ENCODE measurements at regions not wholly inside any gene's neighbourhood (a gene's known extent, or its start where the extent isn't known, plus 50 kb on each side); places are given as distances from the start of the nearest gene placed in this dataset.

DNA sequence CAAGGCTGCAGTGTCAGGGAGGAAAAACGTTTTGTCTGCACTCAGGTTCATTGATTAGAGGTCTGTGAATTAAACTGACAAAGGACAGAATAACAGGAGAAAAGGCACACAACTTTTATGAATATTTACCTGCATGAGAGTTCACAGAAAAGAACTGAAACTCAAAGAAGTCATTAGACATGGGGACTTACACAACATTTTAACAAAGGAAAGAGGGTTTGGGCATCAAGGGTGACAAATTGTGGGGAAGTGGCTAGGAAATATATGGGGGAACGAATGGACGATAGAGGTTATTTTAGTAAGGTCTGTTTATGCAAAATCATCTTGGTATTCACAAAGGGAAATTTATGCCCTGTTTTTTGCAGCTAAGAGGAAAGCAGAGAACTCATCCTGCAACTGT, 65.6 kb upstream of the C15orf39 start:
- no peak for DNase-seq

DNA sequence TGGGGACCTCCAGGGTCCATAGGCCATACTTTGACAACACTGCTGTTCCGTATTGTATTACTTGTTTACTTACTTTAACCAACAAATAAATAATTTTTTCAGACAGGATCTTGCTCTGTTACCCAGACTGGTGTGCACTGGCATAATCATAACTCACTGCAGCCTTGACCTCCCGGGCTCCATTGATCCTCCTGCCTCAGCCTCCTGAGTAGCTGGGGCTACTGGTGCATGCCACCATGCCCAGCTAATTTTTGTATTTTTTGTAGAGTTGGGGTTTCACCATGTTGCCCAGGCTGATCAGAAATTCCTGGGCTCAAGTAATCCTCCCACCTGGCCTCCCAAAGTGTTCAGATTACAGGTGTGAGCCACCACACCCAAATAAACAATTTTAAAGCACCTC, 64.9 kb upstream of the C15orf39 start:
- DNase-seq, result no peak

DNA sequence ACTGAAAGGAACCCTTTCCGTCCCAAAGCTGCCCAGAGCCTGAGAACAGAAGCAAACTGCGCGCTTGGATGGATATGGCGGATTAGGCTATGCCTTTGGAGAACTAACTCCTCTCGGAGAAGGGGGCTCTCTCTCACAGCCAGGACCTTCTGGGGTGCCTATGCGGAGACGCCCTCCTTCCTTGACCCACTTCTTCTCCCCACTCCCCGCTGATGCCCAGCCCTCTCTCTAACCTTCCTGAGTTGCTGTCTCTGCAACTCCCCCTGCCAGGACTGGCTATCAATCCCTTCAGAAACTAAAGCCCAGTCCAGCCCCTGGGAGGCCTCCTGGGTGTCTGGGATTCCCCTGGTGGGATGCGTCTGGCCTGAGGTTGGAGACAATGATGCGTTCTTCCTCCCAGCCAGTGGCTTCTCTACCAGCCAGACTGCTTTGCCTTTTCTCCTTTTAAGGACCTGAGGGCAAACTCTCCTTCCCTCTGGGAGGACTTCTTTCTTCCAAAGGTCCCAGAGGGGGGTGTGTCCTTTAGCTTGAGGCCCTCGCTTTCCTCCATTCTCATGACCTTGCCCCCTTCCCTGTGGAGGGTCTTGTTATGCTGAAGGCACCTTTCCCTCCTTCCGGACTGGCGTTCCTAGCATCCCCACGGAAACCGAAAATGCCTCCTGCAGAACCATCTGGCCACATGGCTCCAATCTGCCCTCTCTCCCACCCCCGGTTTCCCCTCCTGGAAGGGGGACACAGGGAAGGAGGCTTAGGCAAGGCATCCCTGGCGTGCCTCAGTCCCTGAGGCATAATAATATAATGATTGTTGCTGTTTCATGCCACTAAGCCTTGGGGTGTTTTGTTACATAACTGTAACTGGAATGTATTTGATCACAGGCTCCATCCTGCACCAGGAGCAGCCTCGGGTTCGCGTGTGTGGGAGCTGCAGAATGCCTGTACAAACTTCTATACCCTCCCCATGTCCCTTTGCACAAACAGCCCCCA, 63.4 kb upstream of the C15orf39 start:
- no peak for DNase-seq

DNA sequence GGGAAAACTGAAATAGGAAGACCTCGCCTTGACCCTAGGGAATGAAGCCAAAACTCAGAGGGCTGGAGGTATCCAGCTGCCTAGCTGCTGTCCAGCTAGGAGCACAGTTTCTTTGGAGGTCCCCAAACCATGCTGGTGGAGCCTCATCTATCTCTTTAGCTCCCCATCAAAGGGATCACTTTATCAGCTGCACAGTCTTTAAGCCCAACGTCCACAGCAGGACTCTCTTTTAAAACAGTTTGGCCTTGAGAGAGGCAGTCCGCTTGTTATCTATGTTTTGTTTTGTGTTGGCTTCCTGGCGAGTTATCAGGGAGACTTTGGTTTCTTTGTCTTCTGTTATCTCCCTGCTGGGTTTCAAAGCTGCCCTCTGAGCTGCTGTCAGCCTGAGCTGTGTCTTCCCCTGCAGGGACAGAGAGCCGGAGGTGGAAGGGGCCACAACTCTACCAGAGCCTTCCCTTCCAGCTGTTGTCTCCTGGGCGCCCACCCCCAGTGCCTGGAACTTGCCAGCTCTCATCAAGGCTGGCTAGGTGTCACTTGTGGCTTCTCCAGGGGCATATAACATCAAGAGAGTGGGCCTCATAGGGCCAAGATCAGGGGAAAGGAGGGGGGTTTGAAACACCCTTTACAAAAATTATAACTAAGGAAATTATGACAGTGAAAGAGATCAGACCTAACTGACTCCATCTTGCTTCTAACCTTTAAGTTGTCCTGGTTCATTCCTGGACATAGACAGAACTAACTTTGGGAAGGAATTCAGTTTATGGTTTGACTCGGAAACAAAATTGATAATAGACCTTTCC, 61.4 kb upstream of the C15orf39 start:
- no peak for DNase-seq

DNA sequence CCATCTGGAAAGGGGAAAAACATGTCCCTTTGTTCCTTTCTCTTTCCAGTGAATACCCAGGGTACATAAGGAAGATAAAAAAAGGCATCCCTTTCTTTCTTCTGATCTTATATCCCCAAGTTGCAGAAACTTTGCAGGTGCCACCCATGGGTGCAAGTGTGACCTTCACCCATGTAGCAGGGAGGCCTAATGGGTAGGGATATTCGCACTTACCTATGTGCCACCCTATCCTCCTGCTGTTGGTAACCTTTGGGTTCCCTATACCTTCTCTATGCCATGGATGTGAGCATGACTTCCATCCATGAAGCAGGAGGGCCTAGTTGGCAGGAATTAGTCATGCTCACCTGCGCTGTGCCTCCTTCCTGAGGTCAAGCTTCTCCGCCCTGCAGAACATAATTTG, 59.2 kb upstream of the C15orf39 start:
- no peak for DNase-seq

DNA sequence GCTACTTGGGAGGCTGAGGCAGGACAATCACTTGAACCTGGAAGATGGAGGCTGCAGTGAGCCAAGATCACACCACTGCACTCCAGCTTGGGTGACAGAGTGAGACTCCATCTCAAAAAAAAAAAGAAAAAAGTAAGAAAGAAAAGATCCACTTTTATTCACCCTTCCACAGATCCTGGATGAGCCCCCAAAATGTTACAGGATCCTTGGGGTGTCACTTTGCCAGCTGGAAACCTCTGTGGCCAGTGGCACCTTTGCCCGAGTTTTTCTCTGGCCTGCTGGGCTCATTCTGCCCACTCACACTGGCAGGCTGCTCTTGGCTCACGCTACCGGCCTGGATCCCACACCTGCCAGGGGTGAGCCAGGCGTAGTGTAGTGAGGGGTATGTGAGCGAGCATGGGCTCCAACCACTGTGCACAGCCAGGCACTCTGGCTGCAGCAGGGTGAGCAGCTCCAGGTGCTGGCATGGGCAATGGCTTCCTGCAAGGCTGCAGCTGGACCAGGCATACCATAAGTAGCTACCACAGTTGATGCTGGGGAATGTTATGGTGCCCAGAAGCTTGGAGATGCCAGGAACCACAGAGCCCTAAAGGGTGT, 57.8 kb upstream of the C15orf39 start:
- no peak for DNase-seq

DNA sequence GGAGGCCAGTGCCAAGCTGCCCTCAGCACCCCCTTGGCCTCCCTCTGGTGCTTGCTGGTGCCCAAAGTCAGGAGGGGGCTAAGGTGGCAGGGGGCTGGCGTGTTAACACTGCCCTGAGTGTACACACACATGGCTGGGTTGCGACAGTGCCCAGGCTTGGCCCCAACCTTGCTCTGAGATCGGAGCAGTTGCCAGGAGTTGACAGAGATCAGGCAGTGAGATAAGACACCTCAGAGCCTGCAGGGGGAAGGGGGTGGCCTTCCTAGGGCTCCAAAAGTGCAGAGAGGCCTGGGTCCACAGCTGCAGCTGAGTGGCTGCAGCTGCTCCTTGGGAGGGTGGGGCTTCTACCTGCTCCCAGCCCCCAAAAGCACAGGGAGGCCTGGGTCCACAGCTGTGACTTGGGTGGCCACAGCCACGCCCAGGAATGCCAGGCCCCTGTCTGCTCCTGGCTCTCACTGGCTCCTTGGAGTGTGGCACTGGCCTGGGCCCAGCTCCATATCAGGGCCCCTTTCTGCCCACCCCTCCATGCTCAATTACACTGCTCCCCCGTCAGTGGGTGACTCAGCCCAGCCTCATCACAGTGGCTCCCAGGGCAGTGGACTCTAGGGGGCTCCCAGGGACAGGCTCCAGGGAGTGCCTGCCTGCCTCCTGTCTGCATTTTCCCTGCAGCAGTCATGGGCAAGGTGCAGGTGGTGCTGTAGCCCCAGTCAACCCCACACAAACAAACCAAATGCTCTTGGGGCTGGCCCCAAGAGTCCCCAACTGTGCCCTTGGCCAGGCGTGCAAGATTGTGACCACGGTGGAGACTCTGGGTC, 56.4 kb upstream of the C15orf39 start:
- DNase-seq, result no peak

DNA sequence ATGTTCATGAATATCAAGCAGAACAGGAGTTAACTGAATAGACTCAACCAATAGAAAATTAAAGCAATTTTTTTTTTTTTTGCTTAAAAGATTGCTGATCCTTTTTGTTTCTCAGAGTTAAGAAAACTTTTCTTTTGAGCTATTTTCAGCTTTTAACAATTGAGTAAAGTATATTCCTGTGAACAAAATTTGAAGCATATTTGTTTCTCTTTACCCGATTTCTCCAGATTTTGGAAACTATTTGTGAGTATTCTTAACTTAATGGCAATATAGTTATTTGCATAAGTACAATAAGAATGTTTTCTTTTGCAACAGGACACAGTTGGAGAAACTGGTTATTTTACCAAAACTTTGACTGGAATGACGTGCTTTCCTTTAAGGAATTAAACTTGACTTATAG, 53.4 kb upstream of the C15orf39 start:
- DNase-seq, result no peak

DNA sequence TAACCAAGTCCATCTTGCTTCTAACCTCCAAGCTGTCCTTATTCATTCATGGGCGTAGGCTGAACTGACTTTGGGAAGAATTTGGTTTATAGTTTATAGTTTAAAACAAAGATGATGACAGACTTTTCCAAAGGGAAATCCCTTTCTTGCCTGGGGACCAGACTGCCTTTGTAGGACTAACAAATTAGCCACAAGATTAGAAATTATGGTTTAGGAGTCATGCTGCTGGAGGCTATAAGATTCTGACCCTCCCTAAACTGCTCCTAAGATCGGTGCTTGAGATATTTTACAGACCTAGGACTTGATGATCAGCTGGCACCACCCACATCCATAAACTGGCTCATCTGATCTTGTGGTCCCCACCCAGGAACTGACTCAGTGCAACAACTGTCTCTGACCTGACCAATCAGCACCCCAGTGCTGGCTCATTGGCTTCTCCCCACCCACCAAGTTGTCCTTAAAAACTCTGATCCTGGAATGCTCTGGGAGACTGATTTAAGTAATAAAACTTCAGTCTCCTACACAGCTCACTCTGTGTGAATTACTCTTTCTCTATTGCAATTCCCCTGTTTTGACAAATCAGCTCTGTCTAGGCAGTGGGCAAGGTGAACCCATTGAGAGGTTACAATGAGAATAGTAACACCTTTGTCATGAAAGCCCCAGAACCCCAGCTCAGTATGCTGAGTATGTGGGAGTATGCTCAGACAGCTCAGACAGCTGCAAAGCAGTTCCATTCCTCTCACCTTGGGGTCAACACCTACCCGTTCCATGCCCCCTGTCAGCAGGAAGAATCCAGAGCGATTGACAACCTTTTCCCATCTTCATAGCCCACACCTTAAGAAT, 51.6 kb upstream of the C15orf39 start:
- DNase-seq, result peak; percentile 10

DNA sequence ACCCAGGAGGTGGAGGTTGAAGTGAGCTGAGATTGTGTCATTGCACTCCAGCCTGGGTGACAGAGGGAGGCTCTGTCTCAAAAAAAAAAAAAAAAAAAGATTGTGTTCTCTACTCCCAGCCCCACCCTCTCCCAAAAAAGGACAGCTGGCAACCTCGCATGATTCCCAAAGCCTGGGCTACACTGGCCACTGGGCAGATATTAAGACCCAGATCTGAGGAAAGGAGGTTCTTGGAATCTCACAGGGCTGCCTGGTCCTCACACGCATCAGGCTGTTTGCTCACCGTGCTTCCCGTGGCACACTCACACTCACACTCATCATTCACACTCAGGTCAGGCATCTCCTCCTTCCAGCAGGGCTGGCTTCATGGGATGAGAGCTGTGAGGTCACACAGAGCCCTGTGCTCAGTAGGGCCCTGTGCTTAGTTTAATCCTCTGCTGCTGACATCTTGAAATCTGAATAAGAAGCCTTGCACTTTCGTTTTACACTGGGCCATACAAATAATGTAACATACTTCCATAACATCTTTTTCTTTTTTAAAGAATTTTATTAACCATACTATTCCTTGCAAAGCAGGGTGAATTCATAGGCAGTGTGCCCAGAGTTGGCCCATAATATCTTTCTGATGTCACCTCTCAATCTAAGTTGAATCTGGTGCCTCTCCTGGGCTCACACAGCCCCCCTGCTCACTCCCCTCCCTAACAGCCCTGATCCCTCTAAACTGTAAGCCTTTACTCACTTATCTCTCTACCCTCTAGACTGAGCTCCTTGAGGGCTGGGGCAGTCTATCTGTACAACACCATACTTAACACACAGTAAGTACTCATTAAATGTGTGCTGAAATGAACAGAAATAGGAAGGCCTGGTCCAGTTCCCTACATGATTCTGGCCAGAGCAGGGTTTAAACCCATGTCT, 50.2 kb upstream of the C15orf39 start:
- no peak for DNase-seq

Measured in stimulated activated CD4-positive, alpha-beta T cell treated with anti-CD3 and anti-CD28 coated beads, Interleukin-4, amount 100 ng/mL, for 24 hours (primary cell).